ENCODE measurements at regions not wholly inside any gene's neighbourhood (a gene's known extent, or its start where the extent isn't known, plus 50 kb on each side); places are given as distances from the start of the nearest gene placed in this dataset.
"Not testable (repeated sequence)": the region's sequence is repeated elsewhere in the genome, so short reads cannot be mapped to it uniquely, and the experiment has no call there.

GRCh38 chr1:121109025-121109424 lies 75.1 kb downstream of the FAM72B start:
- not testable (repeated sequence) for DNase-seq (ENCODE audit: low spot score)

GRCh38 chr1:121116522-121117297 lies 67.4 kb downstream of the FAM72B start:
- DNase-seq (ENCODE audit: low spot score): not testable (repeated sequence)

- not testable (repeated sequence) for DNase-seq (ENCODE audit: low spot score)
These were observed 66.9 kb downstream of the FAM72B start for GRCh38 chr1:121117298-121117611.

GRCh38 chr1:121117622-121118479 lies 66.3 kb downstream of the FAM72B start:
- DNase-seq (ENCODE audit: low spot score): peak; percentile 11

All from mucosa of gallbladder (tissue), 1 donor.